HG03575 (cell line): ENCODE measurements at regions not wholly inside any gene's neighbourhood (a gene's known extent, or its start where the extent isn't known, plus 50 kb on each side); places are given as distances from the start of the nearest gene placed in this dataset.
"Not testable (repeated sequence)": the region's sequence is repeated elsewhere in the genome, so short reads cannot be mapped to it uniquely, and the experiment has no call there.

Source experiments
- ATAC-seq: cut with Tn5 transposase; IDR thresholded peaks from one replicate; pipeline ENCODE4 v1.9.1; 2021; ENCODE audit not compliant: unreplicated experiment, insufficient number of reproducible peaks, low FRiP score; ENCODE audit errors: extremely low read depth

DNA sequence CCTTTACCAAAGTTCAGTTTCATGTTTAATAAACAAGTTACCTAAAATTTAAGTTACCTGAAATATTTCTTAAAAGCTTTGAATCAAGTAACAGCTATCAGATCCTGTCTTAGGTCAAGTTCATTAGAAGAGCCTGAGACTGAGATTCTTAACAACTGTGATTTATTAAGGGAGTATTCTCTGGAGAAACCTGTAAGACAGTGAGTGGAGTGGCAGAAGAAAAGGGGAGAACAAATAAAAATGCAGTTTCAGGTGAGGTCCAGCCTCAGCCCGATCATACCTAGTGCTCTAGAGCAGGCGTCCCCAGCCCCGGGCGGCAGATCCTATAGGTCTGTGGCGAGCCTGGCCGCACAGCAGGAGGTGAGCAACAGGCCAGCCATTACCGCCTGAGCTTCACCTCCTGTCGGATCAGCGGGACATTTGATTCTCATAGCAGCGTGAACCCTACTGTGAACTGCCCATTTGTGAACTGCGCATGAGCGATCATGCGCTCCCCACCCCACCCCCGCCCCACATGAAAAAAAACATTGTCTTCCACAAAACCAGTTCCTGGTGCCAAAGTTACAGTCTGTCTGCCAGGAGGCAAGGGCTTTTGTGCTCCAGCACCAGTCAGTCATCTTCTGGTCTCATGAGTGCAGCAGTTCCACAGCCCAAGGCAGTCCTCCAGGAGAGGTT is 59.2 kb upstream of the ADGRB3 start:
- no peak for ATAC-seq

DNA sequence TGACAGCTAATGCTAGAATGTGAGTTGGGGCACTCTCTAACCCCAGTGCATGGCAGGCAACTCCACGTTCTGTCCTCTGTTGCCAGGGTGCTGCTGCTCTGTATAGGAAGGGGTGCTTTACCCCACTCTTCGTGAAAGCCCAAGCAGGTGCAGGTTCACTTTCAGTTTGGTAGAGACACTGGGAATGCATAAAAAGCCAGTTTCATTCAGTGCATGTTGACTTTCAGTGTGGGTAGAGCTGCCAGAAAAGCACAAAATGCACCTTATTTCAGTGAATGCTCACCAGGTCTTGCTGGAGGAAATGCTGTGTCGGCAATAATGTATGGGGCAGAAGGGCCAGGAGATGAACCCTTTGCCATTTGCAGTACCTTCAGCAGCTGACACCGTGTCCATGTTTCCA is 62.1 kb upstream of the ADGRB3 start:
- no peak for ATAC-seq

DNA sequence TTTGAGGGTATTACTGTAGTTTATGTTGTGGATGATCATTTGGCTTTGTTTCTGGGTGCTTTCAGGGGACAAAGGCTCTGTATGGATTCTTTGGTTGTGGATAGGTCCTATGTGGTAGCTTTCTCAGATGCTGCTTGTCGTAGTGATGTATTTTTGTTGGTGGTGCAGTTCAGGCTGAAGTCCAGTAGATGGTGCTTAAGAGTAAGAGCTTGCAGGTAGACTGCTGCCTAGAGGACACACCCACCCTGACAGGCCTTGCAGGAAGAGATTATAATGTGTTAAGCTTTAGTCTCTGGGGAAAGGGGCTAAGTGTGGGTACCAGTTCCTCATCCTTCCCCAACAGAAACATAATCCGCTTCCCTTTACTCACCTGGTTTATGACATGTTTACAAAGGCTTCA is 62.6 kb upstream of the ADGRB3 start:
- peak; percentile 81 for ATAC-seq

DNA sequence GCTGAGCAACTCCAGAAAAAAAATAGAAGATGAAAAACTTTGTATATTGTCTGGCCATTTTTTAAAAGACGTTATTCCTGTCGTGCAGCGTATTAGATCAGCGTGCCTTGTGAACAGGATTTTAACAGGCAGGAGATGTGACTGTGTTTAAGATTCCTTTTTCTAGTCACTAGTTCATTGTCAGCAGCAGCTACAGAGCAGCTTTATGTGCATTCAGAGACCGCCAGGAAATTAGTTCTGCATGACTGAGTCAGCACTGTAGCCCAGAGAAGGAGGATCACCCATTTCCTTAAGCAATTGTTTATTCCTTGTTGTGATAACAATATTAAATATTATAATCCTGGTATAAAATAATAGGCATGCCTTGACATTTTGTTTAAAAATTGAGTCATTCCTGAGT is 75.4 kb upstream of the ADGRB3 start:
- no peak for ATAC-seq

DNA sequence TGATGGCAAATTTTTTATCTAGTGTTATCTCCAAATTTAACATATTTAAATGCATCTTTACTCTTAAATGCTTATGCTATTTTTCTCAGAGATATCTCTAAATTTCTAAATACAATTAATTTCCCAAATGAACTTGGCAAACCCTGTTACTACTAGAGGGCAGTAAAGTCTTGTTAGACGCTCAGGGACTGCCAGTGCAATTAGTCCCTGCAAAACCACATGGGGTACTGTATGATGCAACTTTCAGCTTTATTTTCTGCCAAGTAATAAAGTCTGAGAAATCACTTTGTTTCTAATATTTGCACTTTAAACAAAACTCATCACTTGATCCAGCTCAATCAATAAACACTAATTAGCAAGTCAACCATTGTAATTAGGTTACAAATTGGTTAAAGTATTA is 76.0 kb upstream of the ADGRB3 start:
- ATAC-seq, result no peak

DNA sequence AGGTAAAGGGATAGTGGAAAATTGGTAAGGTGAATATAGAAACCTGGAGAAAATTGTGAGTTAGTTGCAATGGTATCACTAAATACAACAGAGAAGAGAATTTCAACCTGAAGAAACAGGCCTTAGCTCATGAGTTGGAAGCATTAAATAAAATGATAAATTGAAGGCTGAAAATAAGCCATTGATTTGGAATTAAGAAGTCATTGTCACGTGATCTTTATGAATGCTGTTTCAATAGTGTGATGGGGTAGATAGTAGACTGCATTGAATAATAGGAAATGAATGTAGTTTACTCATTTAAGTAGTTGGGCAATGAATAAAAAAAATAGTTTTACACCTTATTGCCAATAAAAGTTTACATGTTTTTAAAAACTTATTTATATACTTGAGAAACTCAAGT is 88.5 kb upstream of the ADGRB3 start:
- no peak for ATAC-seq

DNA sequence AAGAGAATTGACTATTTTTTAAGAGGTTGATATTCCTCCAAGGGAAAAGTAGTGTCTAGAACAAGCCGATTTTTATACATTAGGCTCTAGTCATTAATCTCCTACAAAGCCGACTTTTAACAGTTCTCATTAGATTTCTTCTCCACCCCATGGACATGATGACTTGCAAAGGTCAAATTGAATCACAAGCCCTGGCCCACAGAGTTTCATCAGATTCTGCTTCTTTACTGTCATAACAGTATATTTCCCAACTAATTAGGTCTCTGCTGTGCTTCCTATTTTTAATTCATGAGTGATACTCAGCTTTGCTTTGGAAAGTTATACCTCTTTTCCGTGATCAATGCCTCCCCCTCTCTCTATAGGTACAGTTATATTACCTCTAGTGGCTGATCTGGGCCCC is 90.6 kb upstream of the ADGRB3 start:
- ATAC-seq, result no peak

DNA sequence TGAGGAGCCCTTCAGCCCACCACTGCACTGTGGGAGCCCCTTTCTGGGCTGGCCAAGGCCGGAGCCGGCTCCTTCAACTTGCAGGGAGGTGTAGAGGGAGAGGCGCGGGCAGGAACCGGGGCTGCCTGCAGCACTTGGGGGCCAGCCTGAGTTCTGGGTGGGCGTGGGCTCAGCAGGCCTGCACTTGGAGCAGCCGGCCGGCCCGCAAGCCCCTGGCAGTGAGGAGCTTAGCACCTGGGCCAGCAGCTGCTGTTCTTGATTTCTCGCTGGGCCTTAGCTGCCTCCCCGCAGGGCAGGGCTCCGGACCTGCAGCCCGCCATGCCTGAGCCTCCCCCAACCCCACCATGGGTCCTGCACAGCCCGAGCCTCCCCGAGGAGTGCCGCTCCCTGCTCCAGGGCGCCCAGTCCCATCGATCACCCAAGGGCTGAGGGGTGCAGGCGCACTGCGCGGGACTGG is 101.7 kb upstream of the ADGRB3 start:
- no peak for ATAC-seq

DNA sequence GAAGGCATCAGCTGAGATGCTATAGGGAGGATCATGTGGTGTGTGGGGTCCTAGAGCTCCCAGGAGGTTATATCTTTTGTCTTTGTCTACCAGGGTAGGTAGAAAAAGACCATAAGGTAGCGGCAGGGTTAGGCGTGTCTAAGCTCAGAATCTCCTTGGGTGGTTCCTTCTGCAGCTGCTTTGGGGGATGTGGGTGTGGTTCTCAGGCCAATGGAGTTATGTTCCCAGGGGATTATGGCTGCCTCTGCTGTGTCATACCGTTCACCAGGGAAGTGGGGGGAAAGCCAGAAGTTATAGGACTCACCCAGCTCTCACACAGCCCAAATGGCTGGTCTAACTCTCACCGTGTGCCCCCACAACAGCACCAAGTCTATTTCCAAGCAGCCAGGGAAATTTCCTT is 107.4 kb upstream of the ADGRB3 start:
- ATAC-seq, result no peak

DNA sequence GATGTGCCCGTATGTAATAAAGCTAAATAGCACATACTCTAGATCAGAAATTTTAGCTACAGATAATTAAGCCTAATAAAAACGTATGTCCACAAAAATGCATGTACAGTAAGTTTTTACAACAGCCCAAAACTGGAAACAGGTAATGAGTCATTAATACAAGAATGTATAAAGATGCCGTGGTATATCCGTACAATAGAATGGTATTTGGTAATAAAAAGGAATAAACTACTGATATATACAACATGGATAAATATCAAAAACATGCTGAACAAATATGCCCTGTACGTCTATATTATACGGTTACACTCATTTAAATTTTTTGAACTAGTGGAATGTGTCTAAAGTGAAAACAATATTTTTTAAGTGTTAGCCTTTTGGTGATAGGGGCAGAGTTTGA is 128.2 kb upstream of the ADGRB3 start:
- ATAC-seq, result no peak

DNA sequence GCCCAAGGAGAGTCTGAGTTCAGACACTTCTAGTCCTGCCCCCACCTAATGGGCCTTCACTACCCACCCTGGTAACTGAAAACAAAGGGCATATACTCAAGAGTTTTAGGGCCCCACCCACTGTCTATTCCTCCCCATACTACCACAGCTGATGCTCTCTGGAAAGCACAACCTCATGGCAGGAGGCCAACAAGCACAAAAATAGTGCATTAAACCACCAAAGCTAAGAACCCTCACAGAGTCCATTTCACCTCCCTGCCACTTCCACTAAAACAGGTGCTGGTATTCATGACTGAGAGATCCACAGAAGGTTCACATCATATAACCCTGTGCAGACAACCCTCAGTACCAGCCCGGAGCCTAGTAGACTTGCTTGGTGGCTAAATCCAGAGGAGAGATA is 132.1 kb upstream of the ADGRB3 start:
- ATAC-seq, result no peak

DNA sequence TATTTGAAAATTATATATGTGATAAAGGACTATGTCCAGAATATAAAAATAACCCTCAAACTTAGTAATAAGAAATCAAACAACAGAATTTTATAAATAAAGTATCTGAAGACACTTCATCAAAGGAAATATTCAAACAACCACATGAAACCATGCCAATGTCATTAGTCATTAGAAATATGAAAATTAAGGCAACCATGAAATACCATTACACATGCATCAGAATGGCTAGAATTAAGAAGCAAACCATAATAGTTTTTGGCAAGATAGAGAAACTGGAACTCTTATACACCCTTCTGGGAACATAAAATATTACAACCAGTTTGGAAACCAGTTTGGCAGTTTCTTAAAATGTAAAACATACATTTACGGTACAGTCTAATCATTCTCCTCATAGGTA is 137.2 kb upstream of the ADGRB3 start:
- ATAC-seq, result no peak

DNA sequence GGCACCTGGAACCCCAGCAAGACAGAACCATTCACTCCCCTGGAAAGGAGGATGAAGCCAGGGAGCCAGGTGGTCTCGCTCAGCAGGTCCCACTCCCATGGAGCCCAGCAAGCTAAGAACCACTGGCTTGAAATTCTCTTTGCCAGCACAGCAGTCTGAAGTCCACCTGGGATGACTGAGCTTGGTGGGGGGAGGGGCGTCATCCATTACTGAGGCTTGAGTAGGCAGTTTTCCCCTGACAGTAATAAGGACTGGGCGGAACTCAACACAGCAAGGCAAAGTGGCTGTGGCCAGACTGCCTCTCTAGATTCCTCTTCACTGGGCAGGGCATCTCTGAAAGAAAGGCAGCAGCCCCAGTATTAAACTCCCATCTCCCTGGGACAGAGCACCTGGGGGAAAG is 140.2 kb upstream of the ADGRB3 start:
- ATAC-seq, result not testable (repeated sequence)

DNA sequence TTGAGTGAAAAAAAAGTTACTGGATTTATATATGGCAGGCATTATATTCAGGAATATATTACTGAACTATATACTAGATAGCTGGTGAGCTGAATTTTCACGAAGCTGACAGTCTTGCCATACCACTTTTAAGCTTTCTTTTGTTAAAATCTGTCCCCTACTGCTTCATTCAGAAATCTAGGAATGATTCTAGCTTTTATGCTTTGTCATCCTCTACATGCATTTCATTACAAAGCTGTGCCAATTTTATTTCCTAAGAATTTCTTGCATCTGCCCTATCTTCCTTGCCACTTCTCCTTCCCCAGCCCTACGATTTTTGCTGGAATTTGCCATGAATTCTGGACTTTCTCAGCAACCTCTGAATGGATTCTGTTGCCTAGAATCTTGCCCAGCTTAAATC is 158.5 kb upstream of the ADGRB3 start:
- ATAC-seq, result no peak

DNA sequence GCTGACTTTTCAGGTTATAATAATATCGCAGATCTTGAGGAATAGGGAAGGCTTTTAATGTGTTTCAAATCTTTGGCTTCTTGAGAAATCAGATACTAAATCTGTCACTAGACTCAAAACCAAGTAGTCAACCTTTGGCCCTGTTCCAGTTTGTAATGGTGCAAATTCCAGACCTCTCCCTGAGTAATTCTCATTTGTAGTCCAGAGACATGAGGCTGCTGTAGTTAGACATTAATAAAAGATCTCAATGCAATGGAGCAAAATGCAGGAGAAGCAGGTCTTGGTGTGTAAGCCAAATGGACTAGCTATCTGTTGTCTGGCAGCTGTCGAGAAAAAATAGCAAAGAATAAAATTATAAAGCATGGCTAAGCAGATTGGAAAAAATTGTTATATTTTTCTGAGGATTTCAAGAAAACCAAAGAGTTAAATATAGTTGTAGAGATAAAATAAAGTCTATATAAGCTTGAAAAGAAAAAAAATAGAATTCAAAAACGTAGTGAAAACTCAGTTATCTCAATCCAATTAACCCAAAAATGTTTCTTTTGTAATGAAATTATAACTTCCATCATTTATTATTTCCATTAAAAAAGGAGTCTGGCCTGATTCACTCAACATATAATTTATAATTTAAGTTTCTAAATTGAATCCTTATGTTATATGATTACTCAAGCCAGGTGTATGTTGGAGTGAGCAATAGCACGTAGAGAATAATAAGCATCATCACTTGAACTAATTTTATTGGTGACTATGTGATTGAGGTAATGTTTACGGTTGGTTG is 161.5 kb upstream of the ADGRB3 start:
- no peak for ATAC-seq

DNA sequence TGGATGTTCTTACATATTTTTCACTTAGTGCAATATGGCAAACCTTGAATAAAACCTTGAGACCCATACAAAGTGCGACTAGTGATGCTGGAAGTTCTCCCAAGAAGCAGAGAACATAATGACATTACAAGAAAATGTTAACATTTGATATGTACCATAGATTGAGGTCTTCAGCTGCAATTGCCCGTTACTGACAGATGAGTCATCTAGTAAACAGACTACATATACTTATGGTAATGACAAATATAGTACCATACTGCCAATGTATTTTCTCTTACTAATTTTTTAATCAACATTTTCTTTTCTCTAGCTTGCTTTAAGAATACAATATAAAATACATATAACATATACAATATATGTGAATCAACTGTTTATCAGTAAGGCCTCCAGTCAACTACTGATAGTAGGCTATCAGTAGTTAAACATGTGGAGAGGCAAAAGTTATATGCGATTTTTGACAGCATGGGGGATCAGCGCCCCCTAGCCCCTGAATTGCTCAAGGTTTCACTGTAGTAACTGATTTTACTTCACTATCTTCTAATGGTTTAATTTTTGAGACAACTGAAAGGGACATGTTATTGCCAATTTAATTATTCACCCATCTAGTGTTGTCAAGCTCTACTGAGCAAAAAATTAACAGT is 166.7 kb upstream of the ADGRB3 start:
- ATAC-seq, result no peak

DNA sequence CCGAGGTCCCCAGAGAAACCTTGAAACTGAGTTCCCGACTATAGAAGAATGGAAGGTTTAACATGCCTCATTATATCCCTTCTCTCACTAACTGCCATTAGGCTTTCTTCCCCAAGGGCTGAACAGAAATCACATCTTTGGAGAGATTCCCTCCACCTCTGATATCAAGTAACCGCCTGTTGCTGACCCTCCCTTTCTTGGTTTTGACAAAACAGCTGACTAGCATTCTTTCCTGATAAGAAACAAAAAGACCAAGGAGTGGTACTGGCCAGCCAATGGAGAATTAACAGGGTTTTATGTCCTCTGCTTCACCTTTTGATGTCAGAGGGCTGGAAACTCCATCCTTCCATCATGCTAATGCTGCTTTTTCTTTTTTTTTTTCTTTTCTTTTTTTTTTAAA is 176.6 kb upstream of the ADGRB3 start:
- ATAC-seq, result no peak

DNA sequence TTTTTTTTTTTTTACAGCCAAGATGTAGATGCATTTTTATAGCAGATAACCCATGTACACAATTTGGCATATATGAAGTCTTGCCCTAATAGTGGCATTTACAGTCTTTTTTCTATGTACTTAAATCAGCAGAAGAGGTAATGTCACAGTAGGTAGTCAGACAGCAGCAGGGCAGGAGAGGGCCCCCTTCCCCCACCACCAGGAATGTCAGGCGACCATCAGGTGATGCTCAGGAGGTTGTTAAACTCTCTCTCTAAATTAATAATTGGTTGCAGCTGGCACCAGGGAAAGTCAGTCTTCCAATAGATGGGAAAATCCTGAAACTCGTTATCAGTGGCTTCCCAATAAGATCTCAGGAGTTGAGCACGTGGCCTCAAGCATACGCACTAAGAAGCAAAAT is 188.0 kb upstream of the ADGRB3 start:
- ATAC-seq, result no peak

DNA sequence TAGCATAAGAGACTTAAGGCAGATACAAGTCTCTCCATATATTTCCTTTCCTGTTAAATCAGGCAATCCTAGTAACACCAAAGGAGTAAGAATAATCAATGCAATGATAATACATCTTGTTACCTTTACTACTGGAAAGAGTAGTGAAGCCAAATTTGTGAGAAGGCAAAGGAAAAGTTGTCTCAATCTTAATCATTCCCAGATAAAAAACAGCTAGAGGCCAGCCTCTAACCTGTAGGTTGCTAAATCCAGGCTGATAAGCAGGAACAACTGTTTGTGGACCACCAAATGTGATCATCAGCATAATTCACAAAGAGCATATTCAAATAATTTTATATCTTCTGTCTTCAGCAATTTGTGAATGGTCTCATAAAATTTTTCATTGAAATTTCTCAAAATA is 189.2 kb upstream of the ADGRB3 start:
- no peak for ATAC-seq

DNA sequence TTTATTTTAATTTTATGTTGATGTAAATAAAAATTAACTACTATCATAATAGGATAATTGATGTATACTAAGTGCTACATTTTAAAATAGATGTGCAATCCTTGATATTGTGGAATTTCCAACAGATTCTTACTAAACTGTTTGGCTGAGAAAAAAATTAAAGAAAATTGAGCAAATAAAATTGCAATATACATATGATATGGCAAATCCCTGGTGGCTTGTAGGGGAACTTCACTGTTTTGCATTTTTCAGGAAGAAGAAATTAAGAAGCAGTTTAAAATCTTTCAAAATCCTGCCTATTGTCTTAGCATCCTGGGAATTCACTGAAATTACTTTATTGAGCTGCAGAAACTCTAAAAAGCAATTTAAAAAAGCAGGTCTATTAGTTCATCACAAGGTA is 191.4 kb upstream of the ADGRB3 start:
- no peak for ATAC-seq
